Breast epithelium (tissue), 4 donors: ENCODE measurements at regions not wholly inside any gene's neighbourhood (a gene's known extent, or its start where the extent isn't known, plus 50 kb on each side); places are given as distances from the start of the nearest gene placed in this dataset.

ENCODE experiments used
- DNase-seq, 2 donors: peaks; one replicate each; pipeline ENCODE4 v3.0.0-alpha.2; 2019; ENCODE audit warnings: low spot score in 2 of 2
- H3K27ac ChIP-seq, 2 donors: fragments of 200-600 bp; sonication (generic) in 1 of 2; one replicate each; pipeline ENCODE4 v1.5.1; 2016 to 2019; ENCODE audit warnings: mild to moderate bottlenecking in 1 of 2
- H3K27me3 ChIP-seq, 2 donors: fragments of 200-600 bp; sonication (generic) in 1 of 2; one replicate each; pipeline versions ENCODE4 v1.5.1 to v1.6.0; 2017 to 2019; ENCODE audit warnings: control low read depth in 1 of 2, mild to moderate bottlenecking in 1 of 2
- H3K36me3 ChIP-seq: fragments of 200-600 bp; one replicate; pipeline ENCODE4 v1.5.1; 2019
- H3K4me1 ChIP-seq, 2 donors: fragments of 200-600 bp; sonication (generic); one replicate each; pipeline ENCODE4 v1.5.1; 2016 to 2019; ENCODE audit warnings: control low read depth in 1 of 2
- H3K4me3 ChIP-seq, 3 donors: fragments of 200-600 bp; sonication (generic); 1 replicate in 2 of 3; 2 replicates in 1 of 3; pipeline ENCODE4 v1.5.1; 2016 to 2019; ENCODE audit warnings: mild to moderate bottlenecking in 3 of 3, moderate library complexity in 2 of 3
- H3K9me3 ChIP-seq, 2 donors: fragments of 200-600 bp; sonication (generic) in 1 of 2; one replicate each; pipeline ENCODE4 v1.5.1; 2016 to 2019; ENCODE audit warnings: control low read depth in 1 of 2
- POLR2A ChIP-seq: fragments of 450-650 bp; IDR thresholded peaks from one replicate; pipeline ENCODE4 v1.6.1; 2016; ENCODE audit warnings: antibody characterized with exemption, mild to moderate bottlenecking, moderate library complexity
- POLR2AphosphoS5 ChIP-seq, 3 donors: sonication (generic); formaldehyde crosslinking; IDR thresholded peaks; one replicate each; pipeline ENCODE4 v1.6.1; 2017; ENCODE audit warnings: antibody characterized with exemption in 3 of 3
- intact Hi-C: fragments of 100-400 bp; cut with DNase I; formaldehyde crosslinking; loops from one replicate; pipeline ENCODE4 v1.15.1; 2023; ENCODE audit warnings: low total_unique reads
- TF ChIP-seq, protein P1 (sequence below), 3 donors: fragments of 450-650 bp; IDR thresholded peaks; one replicate each; pipeline ENCODE4 v1.5.1; 2016 to 2017; ENCODE audit warnings: antibody characterized with exemption in 3 of 3, mild to moderate bottlenecking in 3 of 3, moderate library complexity in 3 of 3

DNA sequence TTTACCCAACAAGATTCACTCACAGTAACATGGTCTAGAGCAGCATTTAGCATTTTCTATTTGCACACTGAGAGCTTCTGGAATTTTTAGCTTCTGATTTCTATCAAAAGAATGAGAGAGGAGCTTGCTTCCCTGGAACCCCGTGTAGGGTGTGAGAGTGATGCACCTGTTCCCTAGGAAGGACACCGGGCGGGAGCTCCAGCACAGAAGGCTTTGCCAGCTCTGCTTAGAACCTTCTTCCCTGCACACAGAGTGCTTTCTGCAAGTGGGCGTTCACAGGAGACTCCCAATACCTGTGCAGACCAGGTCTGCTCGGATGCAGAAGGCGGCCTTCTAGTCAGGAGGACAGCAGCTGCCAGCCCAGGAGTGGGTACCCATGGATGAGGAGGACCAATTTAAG is 217.3 kb downstream of the TBXT start:
- Histone ChIP-seq H3K9me3 (no peaks in the 10 kb centered on the region), H3K27me3 (no peaks in the 10 kb centered on the region), H3K4me1 (no peaks in the 10 kb centered on the region), H3K36me3 (no peaks in the 10 kb centered on the region), H3K4me3 (no peak overlapping the region), H3K27ac (no peak overlapping the region)
- intact Hi-C loops: no loop called here
- TF ChIP-seq POLR2AphosphoS5 (IDR thresholded peaks at IDR 0.05): no peak
- no peak for DNase-seq

DNA sequence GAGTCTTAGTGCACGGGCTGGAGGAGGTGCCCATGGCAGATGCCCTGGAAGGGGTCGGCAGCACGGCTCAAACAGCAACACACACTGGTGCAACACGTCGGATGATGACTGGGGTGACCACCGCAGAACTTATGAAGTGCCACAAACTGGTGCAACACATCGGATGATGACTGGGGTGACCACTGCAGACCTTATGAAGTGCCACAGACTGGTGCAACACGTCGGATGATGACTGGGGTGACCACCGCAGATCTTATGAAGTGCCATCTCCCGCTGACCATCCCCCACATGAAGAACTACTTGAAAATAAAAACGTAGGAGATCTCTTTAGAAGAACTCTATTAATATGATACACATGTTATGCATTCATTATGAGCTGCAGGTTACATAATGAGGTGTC is 218.3 kb downstream of the TBXT start:
- H3K36me3 ChIP-seq: no peaks in the 10 kb centered on the region
- intact Hi-C loops: no loop called here
- TF ChIP-seq POLR2A (no peak), POLR2AphosphoS5 (IDR thresholded peaks at IDR 0.05) (no peak)
- TF ChIP-seq, protein P1, sequence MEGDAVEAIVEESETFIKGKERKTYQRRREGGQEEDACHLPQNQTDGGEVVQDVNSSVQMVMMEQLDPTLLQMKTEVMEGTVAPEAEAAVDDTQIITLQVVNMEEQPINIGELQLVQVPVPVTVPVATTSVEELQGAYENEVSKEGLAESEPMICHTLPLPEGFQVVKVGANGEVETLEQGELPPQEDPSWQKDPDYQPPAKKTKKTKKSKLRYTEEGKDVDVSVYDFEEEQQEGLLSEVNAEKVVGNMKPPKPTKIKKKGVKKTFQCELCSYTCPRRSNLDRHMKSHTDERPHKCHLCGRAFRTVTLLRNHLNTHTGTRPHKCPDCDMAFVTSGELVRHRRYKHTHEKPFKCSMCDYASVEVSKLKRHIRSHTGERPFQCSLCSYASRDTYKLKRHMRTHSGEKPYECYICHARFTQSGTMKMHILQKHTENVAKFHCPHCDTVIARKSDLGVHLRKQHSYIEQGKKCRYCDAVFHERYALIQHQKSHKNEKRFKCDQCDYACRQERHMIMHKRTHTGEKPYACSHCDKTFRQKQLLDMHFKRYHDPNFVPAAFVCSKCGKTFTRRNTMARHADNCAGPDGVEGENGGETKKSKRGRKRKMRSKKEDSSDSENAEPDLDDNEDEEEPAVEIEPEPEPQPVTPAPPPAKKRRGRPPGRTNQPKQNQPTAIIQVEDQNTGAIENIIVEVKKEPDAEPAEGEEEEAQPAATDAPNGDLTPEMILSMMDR (IDR thresholded peaks at IDR 0.05): no peak

DNA sequence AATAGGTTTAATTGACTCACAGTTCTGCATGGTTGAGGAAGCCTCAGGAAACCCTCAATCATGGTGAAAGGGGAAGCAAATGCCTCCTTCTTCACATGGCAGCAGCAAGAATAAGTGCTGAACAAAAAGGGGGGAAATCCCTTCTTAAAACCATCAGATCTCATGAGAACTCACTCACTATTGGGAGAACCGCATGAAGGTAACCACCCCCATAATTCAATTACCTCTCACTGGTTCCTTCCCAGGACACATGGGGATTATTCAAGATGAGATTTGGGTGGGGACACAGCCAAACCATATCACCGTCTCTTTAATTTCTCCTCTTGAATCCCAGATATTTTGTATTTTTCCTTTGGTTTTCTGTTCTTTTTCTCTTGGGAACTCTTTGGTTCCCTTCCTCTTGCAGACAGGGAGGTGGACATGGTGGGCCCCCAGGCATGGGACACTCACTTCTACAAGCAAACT is 223.6 kb downstream of the TBXT start:
- no peak overlapping the region for H3K27ac ChIP-seq

More for the DNA sequence above, 218.3 kb downstream of the TBXT start:
- no peaks in the 10 kb centered on the region for H3K9me3 ChIP-seq
- no peaks in the 10 kb centered on the region for H3K4me1 ChIP-seq
- H3K27me3 ChIP-seq: no peaks in the 10 kb centered on the region
- H3K27ac ChIP-seq: no peak overlapping the region
- no peak overlapping the region for H3K4me3 ChIP-seq
- DNase-seq: no peak

DNA sequence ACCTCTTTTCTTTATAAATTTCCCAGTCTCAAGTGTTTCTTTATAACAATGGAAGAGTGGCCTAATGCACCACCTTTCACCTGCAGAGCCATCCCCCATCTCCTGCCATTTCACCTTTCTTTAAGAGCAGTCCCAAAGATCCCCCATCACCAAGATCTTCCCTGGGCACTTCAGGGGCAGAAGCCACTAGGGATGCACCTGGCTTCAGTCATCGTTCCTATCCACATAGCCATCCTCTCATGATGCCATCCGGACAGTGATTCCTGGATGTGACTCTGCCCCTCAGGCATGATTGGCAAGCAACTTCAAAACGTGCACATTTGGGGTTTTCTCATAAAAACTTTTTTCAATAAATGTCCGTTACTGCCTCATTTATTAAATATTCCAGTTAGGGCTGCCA is 225.9 kb downstream of the TBXT start:
- intact Hi-C loops: no loop called here
- Histone ChIP-seq H3K4me3 (no peak overlapping the region), H3K27me3 (no peaks in the 10 kb centered on the region), H3K4me1 (no peaks in the 10 kb centered on the region), H3K27ac (no peak overlapping the region), H3K36me3 (no peaks in the 10 kb centered on the region), H3K9me3 (no peaks in the 10 kb centered on the region)
- DNase-seq: no peak
- TF ChIP-seq, protein P1 (IDR thresholded peaks at IDR 0.05): no peak
- TF ChIP-seq POLR2AphosphoS5 (IDR thresholded peaks at IDR 0.05): no peak
- TF ChIP-seq POLR2A: no peak

More for the DNA sequence above, 223.6 kb downstream of the TBXT start:
- intact Hi-C loops: no loop called here
- DNase-seq: no peak
- TF ChIP-seq, protein P1 (IDR thresholded peaks at IDR 0.05): no peak
- TF ChIP-seq POLR2A (no peak), POLR2AphosphoS5 (IDR thresholded peaks at IDR 0.05) (no peak)
- H3K36me3 ChIP-seq: no peaks in the 10 kb centered on the region
- H3K4me3 ChIP-seq: no peak overlapping the region
- no peaks in the 10 kb centered on the region for H3K27me3 ChIP-seq
- H3K9me3 ChIP-seq: no peaks in the 10 kb centered on the region
- no peaks in the 10 kb centered on the region for H3K4me1 ChIP-seq

DNA sequence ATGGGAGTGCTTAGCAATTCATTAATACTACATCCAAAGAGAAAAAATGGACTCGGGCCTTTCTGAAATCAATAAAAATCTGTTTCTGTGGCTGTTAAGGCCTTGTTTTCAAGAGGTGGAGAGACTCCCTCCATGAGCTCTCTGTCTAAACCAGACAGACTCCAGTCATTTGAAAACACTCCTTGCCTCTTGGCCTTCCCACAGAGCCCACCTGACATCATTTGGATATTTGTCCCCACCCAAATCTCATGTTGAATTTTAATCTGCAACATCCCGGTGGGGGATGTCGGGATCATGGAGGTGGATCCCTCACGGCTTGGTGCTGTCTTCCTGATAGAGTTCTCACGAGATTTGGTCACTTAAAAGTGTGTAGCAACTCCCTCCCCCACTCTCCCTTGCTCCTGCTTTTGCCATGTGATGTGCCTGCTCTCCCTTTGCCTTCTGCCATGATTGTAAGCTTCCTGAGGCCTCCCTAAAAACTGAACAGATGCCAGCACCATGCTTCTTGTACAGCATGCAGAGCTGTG is 226.3 kb downstream of the TBXT start:
- no peak for TF ChIP-seq POLR2A
- no peak for TF ChIP-seq POLR2AphosphoS5 (IDR thresholded peaks at IDR 0.05)
- TF ChIP-seq, protein P1 (IDR thresholded peaks at IDR 0.05): no peak
- DNase-seq: no peak
- Histone ChIP-seq H3K4me3 (no peak overlapping the region), H3K36me3 (no peaks in the 10 kb centered on the region), H3K4me1 (no peaks in the 10 kb centered on the region), H3K27ac (no peak overlapping the region), H3K27me3 (no peaks in the 10 kb centered on the region), H3K9me3 (no peaks in the 10 kb centered on the region)
- intact Hi-C loops: no loop called here

DNA sequence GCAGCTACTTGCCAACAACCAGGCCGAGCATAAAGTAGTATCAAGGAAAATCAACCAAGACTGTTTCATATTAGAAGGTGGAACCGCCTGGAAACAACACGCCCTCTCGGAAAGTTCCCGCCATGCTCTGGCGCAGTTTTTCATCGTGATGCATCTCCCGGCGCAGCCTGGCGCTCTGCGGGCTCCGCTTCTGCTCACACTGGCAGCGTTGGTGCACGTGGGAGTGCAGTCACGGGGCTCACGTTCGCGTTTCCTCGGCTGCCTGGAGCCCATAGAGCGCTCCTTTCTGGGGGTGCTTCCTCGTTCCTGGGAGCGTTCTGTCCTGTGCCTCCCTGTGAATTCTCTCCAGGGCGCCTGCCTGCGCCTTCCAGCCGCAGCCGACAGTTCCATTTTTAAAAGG is 227.3 kb downstream of the TBXT start:
- Histone ChIP-seq H3K4me3 (no peak overlapping the region), H3K27ac (no peak overlapping the region), H3K36me3 (no peaks in the 10 kb centered on the region), H3K9me3 (no peaks in the 10 kb centered on the region), H3K4me1 (no peaks in the 10 kb centered on the region), H3K27me3 (no peaks in the 10 kb centered on the region)
- intact Hi-C loops: no loop called here
- no peak for TF ChIP-seq POLR2A
- no peak for DNase-seq
